Smooth muscle cell (in vitro differentiated cells): ENCODE measurements at regions not wholly inside any gene's neighbourhood (a gene's known extent, or its start where the extent isn't known, plus 50 kb on each side); places are given as distances from the start of the nearest gene placed in this dataset.

Experiments used
- DNase-seq: peaks from one replicate; lab custom pipeline; 2025; ENCODE audit not compliant: unreplicated experiment; lab: John Stamatoyannopoulos, UW
- H2AFZ ChIP-seq: fragments of 200-600 bp; sonication (generic); 2 replicates; pipeline ENCODE4 v1.6.0; 2016; ENCODE audit warnings: antibody characterized with exemption, low read depth, mild to moderate bottlenecking
- H3F3A ChIP-seq: fragments of 200-600 bp; sonication (generic); 2 replicates; pipeline ENCODE4 v1.6.0; 2017; ENCODE audit warnings: antibody characterized with exemption, low read depth
- H3K27ac ChIP-seq: fragments of 200-600 bp; sonication (generic); 2 replicates; pipeline ENCODE4 v1.5.1; 2016; ENCODE audit warnings: low read depth, mild to moderate bottlenecking
- H3K27me3 ChIP-seq: fragments of 200-600 bp; sonication (generic); 2 replicates; pipeline ENCODE4 v1.6.1; 2016; ENCODE audit warnings: low read depth, mild to moderate bottlenecking
- H3K36me3 ChIP-seq: fragments of 200-600 bp; sonication (generic); 2 replicates; pipeline ENCODE4 v1.5.1; 2016; ENCODE audit warnings: low read depth
- H3K4me1 ChIP-seq: fragments of 200-600 bp; sonication (generic); 2 replicates; pipeline ENCODE4 v1.5.1; 2016; ENCODE audit warnings: low read depth
- H3K4me2 ChIP-seq: fragments of 200-600 bp; sonication (generic); 2 replicates; pipeline ENCODE4 v1.6.0; 2016; ENCODE audit warnings: mild to moderate bottlenecking
- H3K4me3 ChIP-seq: fragments of 200-600 bp; sonication (generic); 2 replicates; pipeline ENCODE4 v1.5.1; 2016; ENCODE audit warnings: mild to moderate bottlenecking
- H3K79me2 ChIP-seq: fragments of 200-600 bp; sonication (generic); 2 replicates; pipeline ENCODE4 v1.6.0; 2016; ENCODE audit warnings: low read depth, mild to moderate bottlenecking
- H3K9ac ChIP-seq: fragments of 200-600 bp; sonication (generic); 2 replicates; pipeline ENCODE4 v1.6.0; 2016; ENCODE audit warnings: low read depth
- H3K9me3 ChIP-seq: fragments of 200-600 bp; sonication (generic); replicated peaks from 2 replicates; pipeline ENCODE4 v1.5.1; 2016; ENCODE audit warnings: low read depth
- H4K20me1 ChIP-seq: fragments of 200-600 bp; sonication (generic); 2 replicates; pipeline ENCODE4 v1.6.0; 2016; ENCODE audit warnings: low read depth
- CTCF ChIP-seq: fragments of 200-600 bp; sonication (generic); IDR thresholded peaks from 2 replicates; pipeline ENCODE4 v1.5.1; 2017; ENCODE audit warnings: borderline replicate concordance, mild to moderate bottlenecking, antibody characterized with exemption; ENCODE audit not compliant: insufficient read depth, poor library complexity, severe bottlenecking
- WGBS: methylation state at CpG from one replicate; pipeline ENCODE4 v1.1.7; 2016; ENCODE audit warnings: low lambda C conversion rate; 5-methylcytosine and 5-hydroxymethylcytosine counted together

GRCh38 chr5:96048763-96049162 is 87.1 kb upstream of the ELL2 start:
- Histone ChIP-seq H3K36me3 (no peaks in the 10 kb centered on the region), H2AFZ (no peak overlapping the region), H3F3A (no peaks in the 10 kb centered on the region), H3K27me3 (no peaks in the 10 kb centered on the region), H3K4me1 (peaks cover 6% of the 10 kb centered on the region), H3K9me3 (no peaks in the 10 kb centered on the region), H3K9ac (no peak overlapping the region), H3K4me3 (no peak overlapping the region), H3K79me2 (no peaks in the 10 kb centered on the region), H4K20me1 (no peaks in the 10 kb centered on the region), H3K4me2 (no peak overlapping the region), H3K27ac (no peak overlapping the region)
- no peak for DNase-seq
- WGBS = 56% methylated on average over 6 of the region's 6 CpGs
- TF ChIP-seq CTCF = no peak

- DNase-seq = no peak
- no peaks in the 10 kb centered on the region for H3F3A ChIP-seq
- H3K36me3 ChIP-seq = no peaks in the 10 kb centered on the region
- H3K27me3 ChIP-seq = no peaks in the 10 kb centered on the region
- no peak overlapping the region for H3K4me2 ChIP-seq
- H3K4me1 ChIP-seq = peaks cover 6% of the 10 kb centered on the region
- H3K4me3 ChIP-seq = no peak overlapping the region
- TF ChIP-seq CTCF = no peak
- no peak overlapping the region for H2AFZ ChIP-seq
- no peaks in the 10 kb centered on the region for H4K20me1 ChIP-seq
- no peak overlapping the region for H3K27ac ChIP-seq
- 94% methylated on average over 5 of the region's 5 CpGs for WGBS
- H3K9me3 ChIP-seq = no peaks in the 10 kb centered on the region
- no peak overlapping the region for H3K9ac ChIP-seq
- H3K79me2 ChIP-seq = no peaks in the 10 kb centered on the region
Measured at GRCh38 chr5:96045888-96046287, 84.2 kb upstream of the ELL2 start.

GRCh38 chr5:96043446-96043845 is 81.8 kb upstream of the ELL2 start:
- H3K79me2 ChIP-seq = no peaks in the 10 kb centered on the region
- no peaks in the 10 kb centered on the region for H3K4me1 ChIP-seq
- H3K4me3 ChIP-seq = no peak overlapping the region
- no peak overlapping the region for H3K27ac ChIP-seq
- no peak overlapping the region for H3K4me2 ChIP-seq
- H3K9me3 ChIP-seq = no peaks in the 10 kb centered on the region
- no peak for TF ChIP-seq CTCF
- no peaks in the 10 kb centered on the region for H3K27me3 ChIP-seq
- no peaks in the 10 kb centered on the region for H4K20me1 ChIP-seq
- no peaks in the 10 kb centered on the region for H3K36me3 ChIP-seq
- H3F3A ChIP-seq = no peaks in the 10 kb centered on the region
- DNase-seq = no peak
- H3K9ac ChIP-seq = no peak overlapping the region
- H2AFZ ChIP-seq = no peak overlapping the region

- no peak for DNase-seq
- TF ChIP-seq CTCF = no peak
Measured at GRCh38 chr5:96037128-96037527, 75.5 kb upstream of the ELL2 start.

More at GRCh38 chr5:96037128-96037527, 75.5 kb upstream of the ELL2 start:
- no peak overlapping the region for H2AFZ ChIP-seq
- H3K9ac ChIP-seq = no peak overlapping the region
- no peaks in the 10 kb centered on the region for H3K79me2 ChIP-seq
- H3K4me3 ChIP-seq = no peak overlapping the region
- H3K27ac ChIP-seq = no peak overlapping the region
- no peaks in the 10 kb centered on the region for H4K20me1 ChIP-seq
- no peaks in the 10 kb centered on the region for H3K4me1 ChIP-seq
- H3K27me3 ChIP-seq = no peaks in the 10 kb centered on the region
- no peaks in the 10 kb centered on the region for H3K36me3 ChIP-seq
- no peaks in the 10 kb centered on the region for H3K9me3 ChIP-seq
- no peak overlapping the region for H3K4me2 ChIP-seq
- no peaks in the 10 kb centered on the region for H3F3A ChIP-seq
- 99% methylated on average over 2 of the region's 2 CpGs for WGBS
